HepG2 (cell line): ENCODE measurements at regions not wholly inside any gene's neighbourhood (a gene's known extent, or its start where the extent isn't known, plus 50 kb on each side); places are given as distances from the start of the nearest gene placed in this dataset.

ENCODE experiments used
- ATAC-seq: fragments of 200-7000 bp; cut with Tn5 transposase; 3 replicates; pipeline ENCODE4 v1.9.1; 2020; ENCODE audit warnings: mild to moderate bottlenecking, moderate library complexity
- BruUV-seq: library from RNA; stranded (reverse); fragments of 400-500 nt; replicated peaks from 2 replicates; lab custom pipeline; 2021; lab: Mats Ljungman, UMichigan
- CTCF ChIA-PET: fragments of 300-600 bp; formaldehyde crosslinking; extraction: SDS; loops from one replicate; lab custom pipeline; 2021; ENCODE audit warnings: low total read pairs, inconsistent platforms, low intra/inter-chr PET ratio; lab: Yijun Ruan, JAX
- POLR2A ChIA-PET: fragments of 350-600 bp; sonication (Branson Sonifier 250); formaldehyde crosslinking; loops from one replicate; lab custom pipeline; 2020; ENCODE audit warnings: antibody characterized with exemption, inconsistent platforms; lab: Yijun Ruan, JAX
- DNase-seq: peaks from one replicate; pipeline ENCODE4 v3.0.0-alpha.2; 2015; ENCODE audit warnings: low spot score
- FAIRE-seq: peaks from 3 replicates; lab custom pipeline; 2011; peaks lifted over from hg19 to GRCh38; lab: Jason Lieb, UNC
- H2AFZ ChIP-seq: one replicate; pipeline ENCODE4 v1.6.1; 2011; ENCODE audit warnings: low read length, inconsistent platforms
- H3K27ac ChIP-seq: fragments of 300-600 bp; 3 replicates; pipeline ENCODE4 v1.8.0; 2011; ENCODE audit warnings: mixed run types, mild to moderate bottlenecking, mixed read lengths, low read length, inconsistent platforms; ENCODE audit not compliant: insufficient read depth; ENCODE audit errors: extremely low read length
- H3K27me3 ChIP-seq, 2 experiments: fragments of 200-600 bp in 1 of 2; 2 replicates in 1 of 2; 3 replicates in 1 of 2; pipeline versions ENCODE4 v1.6.0 to v1.8.0; 2011; ENCODE audit warnings: low read length in 2 of 2, mild to moderate bottlenecking in 2 of 2, moderate library complexity in 2 of 2, inconsistent platforms in 1 of 2; ENCODE audit not compliant: insufficient read depth in 2 of 2, control insufficient read depth in 1 of 2
- H3K36me3 ChIP-seq, 2 experiments: fragments of 200-600 bp in 1 of 2; replicated peaks in 1 of 2; 2 replicates in 1 of 2; 3 replicates in 1 of 2; pipeline versions ENCODE4 v1.5.1 to v1.8.0; 2011; ENCODE audit warnings: low read length in 2 of 2, inconsistent platforms in 1 of 2; ENCODE audit not compliant: insufficient read depth in 2 of 2, control insufficient read depth in 1 of 2
- H3K4me1 ChIP-seq: 2 replicates; pipeline ENCODE4 v1.5.1; 2012; ENCODE audit warnings: low read length, inconsistent platforms; ENCODE audit not compliant: insufficient read depth
- H3K4me2 ChIP-seq: 2 replicates; pipeline ENCODE4 v1.6.0; 2011; ENCODE audit warnings: low read depth, low read length, inconsistent platforms
- H3K4me3 ChIP-seq, 3 experiments: fragments of 200-600 bp in 1 of 3; sonication (generic), shearing (Covaris generic) in 1 of 3; replicated peaks in 1 of 3; 2 replicates each; pipeline ENCODE4 v1.5.1; 2011 to 2016; ENCODE audit warnings: low read length in 3 of 3, inconsistent platforms in 2 of 3, low read depth in 2 of 3, mild to moderate bottlenecking in 2 of 3, control low read depth in 1 of 3, mixed read lengths in 1 of 3; ENCODE audit not compliant: insufficient read depth in 1 of 3
- H3K79me2 ChIP-seq: one replicate; pipeline ENCODE4 v1.6.1; 2011; ENCODE audit warnings: low read length, inconsistent platforms; ENCODE audit not compliant: insufficient read depth
- H3K9ac ChIP-seq: 2 replicates; pipeline ENCODE4 v1.6.0; 2011; ENCODE audit warnings: mild to moderate bottlenecking, low read depth, low read length, inconsistent platforms; ENCODE audit not compliant: insufficient read depth
- H3K9me3 ChIP-seq: 2 replicates; pipeline ENCODE4 v1.5.1; 2012; ENCODE audit warnings: mild to moderate bottlenecking, low read length
- H4K20me1 ChIP-seq: 2 replicates; pipeline ENCODE4 v1.6.0; 2011; ENCODE audit warnings: inconsistent platforms, mild to moderate bottlenecking, low read length, moderate library complexity; ENCODE audit not compliant: insufficient read depth
- HOXA3 ChIP-seq: sonication (generic); formaldehyde crosslinking; IDR thresholded peaks from 2 replicates; pipeline ENCODE4 v1.5.0; 2020; ENCODE audit warnings: missing genetic modification reagents
- NFRKB ChIP-seq: fragments of 450-650 bp; IDR thresholded peaks from 2 replicates; pipeline ENCODE4 v1.6.1; 2017
- PHF20 ChIP-seq: sonication (generic); formaldehyde crosslinking; IDR thresholded peaks from 2 replicates; pipeline ENCODE4 v1.5.0; 2020; ENCODE audit warnings: mild to moderate bottlenecking, missing genetic modification reagents
- PPARG ChIP-seq: conservative IDR thresholded peaks from 2 replicates; pipeline ENCODE4 v1.6.1; 2016; ENCODE audit warnings: missing biosample characterization, missing genetic modification reagents
- SMARCC2 ChIP-seq: fragments of 450-650 bp; IDR thresholded peaks from 2 replicates; pipeline ENCODE4 v1.6.1; 2017; ENCODE audit warnings: antibody characterized with exemption, mild to moderate bottlenecking
- SRSF4 ChIP-seq: fragments of 200-400 bp; formaldehyde crosslinking; IDR thresholded peaks from one replicate; pipeline ENCODE4 v1.6.1; 2018; ENCODE audit warnings: mild to moderate bottlenecking, low read depth, low read length, moderate library complexity; ENCODE audit not compliant: poor library complexity, severe bottlenecking
- YY1 ChIP-seq: IDR thresholded peaks from 2 replicates; pipeline ENCODE4 v1.6.1; 2011; ENCODE audit warnings: low read length, low read depth, moderate library complexity, mild to moderate bottlenecking; ENCODE audit not compliant: insufficient read depth, insufficient replicate concordance
- ZMAT5 ChIP-seq: sonication (generic); formaldehyde crosslinking; IDR thresholded peaks from 2 replicates; pipeline ENCODE4 v1.5.0; 2020; ENCODE audit warnings: mild to moderate bottlenecking, low read depth, missing genetic modification reagents, borderline replicate concordance
- ZNF20 ChIP-seq: sonication (generic); formaldehyde crosslinking; IDR thresholded peaks from 2 replicates; pipeline ENCODE4 v1.4.0; 2020; ENCODE audit warnings: mild to moderate bottlenecking, moderate library complexity, missing genetic modification reagents
- ZNF263 ChIP-seq: sonication (generic); formaldehyde crosslinking; IDR thresholded peaks from 2 replicates; pipeline ENCODE4 v1.4.0; 2020; ENCODE audit warnings: missing genetic modification reagents
- ZNF567 ChIP-seq: sonication (generic); formaldehyde crosslinking; IDR thresholded peaks from 2 replicates; pipeline ENCODE4 v1.8.1; 2023; ENCODE audit warnings: mild to moderate bottlenecking, missing genetic modification reagents, borderline replicate concordance
- ZNF740 ChIP-seq: sonication (generic); formaldehyde crosslinking; IDR thresholded peaks from 2 replicates; pipeline ENCODE4 v1.4.0; 2020; ENCODE audit warnings: missing genetic modification reagents
- ZSCAN29 ChIP-seq: sonication (generic); formaldehyde crosslinking; conservative IDR thresholded peaks from 2 replicates; pipeline ENCODE4 v1.4.0; 2020; ENCODE audit warnings: mild to moderate bottlenecking, missing genetic modification reagents
- WGBS: methylation state at CpG from one replicate; pipeline ENCODE4 v1.1.6; 2017; ENCODE audit warnings: low lambda C conversion rate; 5-methylcytosine and 5-hydroxymethylcytosine counted together
- in situ Hi-C: cut with HindIII; loops from 2 replicates; pipeline ENCODE4 v1.10.0; 2017; ENCODE audit warnings: low pct_unique_long_range_greater_than_20kb; ENCODE audit not compliant: extremely low pct_ligation_motif_present
- intact Hi-C: fragments of 100-400 bp; cut with micrococcal nuclease; formaldehyde crosslinking; loops from one replicate; pipeline ENCODE4 v1.10.0; 2022; ENCODE audit not compliant: unreplicated experiment
- TF ChIP-seq, protein P1 (sequence below): sonication (generic); formaldehyde crosslinking; IDR thresholded peaks from 2 replicates; pipeline ENCODE4 v1.5.0; 2020; ENCODE audit warnings: missing genetic modification reagents, mild to moderate bottlenecking, borderline replicate concordance

DNA sequence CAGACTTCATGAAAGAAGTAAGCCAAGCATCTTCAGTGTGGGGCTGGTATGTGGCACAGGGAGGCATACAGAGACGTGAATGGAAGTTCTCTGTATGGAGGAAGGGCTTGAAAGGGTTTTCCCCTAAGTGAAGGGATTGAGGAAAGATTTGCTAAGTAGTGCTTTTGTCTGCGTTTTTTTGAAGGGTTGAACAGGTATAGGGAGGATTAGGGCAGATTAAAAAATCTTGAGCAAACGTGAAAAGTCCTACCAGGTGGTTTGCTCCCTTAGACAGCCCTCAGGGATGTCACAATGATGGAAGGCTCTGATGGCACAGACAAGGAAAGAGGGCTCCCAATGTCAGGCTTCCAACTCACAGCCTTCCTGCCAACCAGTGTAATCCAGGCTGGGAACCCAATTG, 181.7 kb upstream of the TAB2 start:
- no peak; the same call in 2 of the 3 replicates for ATAC-seq
- H3K36me3 ChIP-seq: no peaks in the 10 kb centered on the region
- H3K9me3 ChIP-seq: no peaks in the 10 kb centered on the region
- no TSS peak for BruUV-seq
- POLR2A ChIA-PET: no interaction called here
- intact Hi-C loops: no loop called here
- H3K9ac ChIP-seq: no peak overlapping the region
- H3K4me3 ChIP-seq: no peak overlapping the region
- no peaks in the 10 kb centered on the region for H3K79me2 ChIP-seq
- H3K27me3 ChIP-seq: peaks cover 0 to 28% of the 10 kb centered on the region in 2 experiments; a peak in 3 of 5 replicates
- H3K4me2 ChIP-seq: no peak overlapping the region
- WGBS: 3% methylated on average over 3 of the region's 3 CpGs
- H2AFZ ChIP-seq: no peak overlapping the region
- peaks cover 9% of the 10 kb centered on the region; the same call in 1 of the 2 replicates for H3K4me1 ChIP-seq
- no peaks in the 10 kb centered on the region for H4K20me1 ChIP-seq
- no peak for DNase-seq
- TF ChIP-seq ZNF567 (CRISPR knock-in tag) (no peak), SRSF4 (no peak), ZNF263 (CRISPR knock-in tag) (no peak), YY1 (no peak), HOXA3 (CRISPR knock-in tag) (no peak), NFRKB (no peak), PHF20 (CRISPR knock-in tag) (no peak), SMARCC2 (no peak), ZNF740 (CRISPR knock-in tag) (no peak), ZNF20 (CRISPR knock-in tag) (no peak), PPARG (no peak), ZSCAN29 (CRISPR knock-in tag) (no peak), ZMAT5 (CRISPR knock-in tag) (no peak)
- TF ChIP-seq, protein P1, sequence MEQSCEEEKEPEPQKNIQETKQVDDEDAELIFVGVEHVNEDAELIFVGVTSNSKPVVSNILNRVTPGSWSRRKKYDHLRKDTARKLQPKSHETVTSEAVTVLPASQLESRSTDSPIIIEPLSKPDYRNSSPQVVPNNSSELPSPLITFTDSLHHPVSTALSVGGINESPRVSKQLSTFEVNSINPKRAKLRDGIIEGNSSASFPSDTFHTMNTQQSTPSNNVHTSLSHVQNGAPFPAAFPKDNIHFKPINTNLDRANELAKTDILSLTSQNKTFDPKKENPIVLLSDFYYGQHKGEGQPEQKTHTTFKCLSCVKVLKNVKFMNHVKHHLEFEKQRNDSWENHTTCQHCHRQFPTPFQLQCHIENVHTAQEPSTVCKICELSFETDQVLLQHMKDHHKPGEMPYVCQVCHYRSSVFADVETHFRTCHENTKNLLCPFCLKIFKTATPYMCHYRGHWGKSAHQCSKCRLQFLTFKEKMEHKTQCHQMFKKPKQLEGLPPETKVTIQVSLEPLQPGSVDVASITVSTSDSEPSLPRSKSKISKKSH (CRISPR knock-in tag): no peak
- FAIRE-seq: no peak
- no peak overlapping the region for H3K27ac ChIP-seq
- in situ Hi-C loops: no loop called here
- CTCF ChIA-PET: no interaction called here
